GM21529 (cell line): ENCODE measurements at regions not wholly inside any gene's neighbourhood (a gene's known extent, or its start where the extent isn't known, plus 50 kb on each side); places are given as distances from the start of the nearest gene placed in this dataset.
"Not testable (repeated sequence)": the region's sequence is repeated elsewhere in the genome, so short reads cannot be mapped to it uniquely, and the experiment has no call there.

Experiments used
- ATAC-seq: cut with Tn5 transposase; IDR thresholded peaks from one replicate; pipeline ENCODE4 v1.9.1; 2021; ENCODE audit not compliant: unreplicated experiment

DNA sequence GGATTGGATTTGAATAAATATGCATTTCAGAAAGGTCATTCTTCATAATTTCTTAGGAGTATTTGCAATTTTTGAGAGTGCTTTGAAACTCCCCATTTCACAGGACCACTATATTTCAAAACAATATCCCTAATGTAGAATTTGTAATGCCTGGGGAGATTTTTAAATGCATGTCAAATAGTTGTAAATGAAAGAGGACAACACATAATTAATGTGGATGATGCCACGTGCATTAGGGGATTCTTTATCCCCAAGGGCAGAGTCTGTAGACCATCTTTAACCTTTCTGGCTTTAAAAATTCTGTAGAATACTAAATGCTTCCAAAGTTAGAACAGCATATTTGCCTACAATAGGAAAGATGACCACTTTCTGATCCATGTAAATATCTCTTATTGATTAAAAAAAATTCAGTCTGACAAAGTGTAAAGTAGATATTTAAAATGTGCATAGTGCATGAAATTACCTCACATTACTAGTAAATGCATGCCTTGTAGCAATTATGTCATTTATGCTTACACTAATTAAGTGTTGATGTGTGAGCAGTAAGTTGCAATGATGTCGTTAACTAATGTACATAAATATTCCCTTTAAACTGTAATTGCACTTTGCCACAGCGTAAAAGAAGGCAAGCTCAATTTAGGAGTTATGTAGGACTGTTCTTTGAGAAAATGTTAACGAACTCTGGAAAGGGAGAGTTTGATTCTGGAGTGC, 416.1 kb downstream of the PSAT1 start:
- ATAC-seq: no peak

GRCh38 chr9:78713614-78714405, 416.9 kb downstream of the PSAT1 start:
- no peak for ATAC-seq

GRCh38 chr9:78714576-78714975, 417.7 kb downstream of the PSAT1 start:
- no peak for ATAC-seq

DNA sequence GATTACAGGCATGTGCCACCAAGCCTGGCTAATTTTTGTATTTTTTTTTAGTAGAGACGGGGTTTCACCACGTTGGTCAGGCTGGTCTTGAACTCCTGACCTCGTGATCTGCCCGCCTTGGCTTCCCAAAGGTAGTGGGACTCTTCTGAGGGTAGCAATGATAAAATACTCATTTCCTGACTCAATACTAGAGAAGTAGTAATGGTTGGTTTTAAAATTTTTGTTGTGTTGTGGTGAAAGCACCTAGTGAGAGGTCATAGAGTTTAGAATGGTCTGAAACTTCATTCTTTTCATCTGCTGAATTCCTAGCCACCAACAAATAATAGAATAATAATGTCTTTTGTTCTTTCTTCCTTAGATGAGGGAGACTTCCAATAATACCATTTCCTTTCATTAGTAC, 422.1 kb downstream of the PSAT1 start:
- ATAC-seq: not testable (repeated sequence)

DNA sequence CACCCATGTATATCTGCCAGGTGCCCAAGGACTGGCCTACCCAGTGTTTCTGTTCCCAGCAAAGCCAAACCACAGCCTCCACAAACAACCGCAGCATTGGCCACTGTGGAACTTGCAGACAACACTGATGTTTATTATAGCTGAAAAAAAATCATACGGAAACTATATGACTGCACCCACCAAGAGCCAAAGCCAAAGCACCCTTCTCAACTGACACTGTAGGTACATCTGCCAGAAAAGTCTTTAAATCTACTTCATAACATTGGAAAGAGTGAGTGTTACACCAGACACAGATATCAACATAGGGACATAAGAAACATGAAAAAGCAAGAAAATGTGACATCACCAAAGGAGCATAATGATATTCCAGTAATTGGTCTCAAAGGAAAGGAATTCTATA, 428.0 kb downstream of the PSAT1 start:
- ATAC-seq: no peak

GRCh38 chr9:78725503-78725902, 428.6 kb downstream of the PSAT1 start:
- ATAC-seq: no peak

- no peak for ATAC-seq
Observed at GRCh38 chr9:78745331-78745730, 448.4 kb downstream of the PSAT1 start.

DNA sequence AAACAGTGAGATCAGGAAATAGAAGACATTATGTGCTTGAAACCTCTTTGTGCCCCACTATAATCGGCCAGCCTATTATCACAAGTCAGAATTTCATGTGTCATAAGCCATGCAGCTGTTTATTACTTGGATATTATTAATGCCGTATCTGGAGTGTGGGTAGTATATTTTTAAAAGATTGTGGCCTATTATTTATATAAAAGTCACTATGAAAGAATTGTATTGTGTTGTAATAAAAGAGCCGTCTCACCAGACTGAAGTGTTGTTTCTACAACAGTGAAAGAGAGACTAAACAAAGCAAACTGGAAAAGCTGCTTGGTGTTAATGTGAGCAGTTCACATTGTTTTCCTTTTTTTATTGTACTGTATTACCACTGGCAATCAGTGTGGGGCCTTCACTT, 449.1 kb downstream of the PSAT1 start:
- no peak for ATAC-seq

GRCh38 chr9:78753039-78753438, 456.1 kb downstream of the PSAT1 start:
- no peak for ATAC-seq

DNA sequence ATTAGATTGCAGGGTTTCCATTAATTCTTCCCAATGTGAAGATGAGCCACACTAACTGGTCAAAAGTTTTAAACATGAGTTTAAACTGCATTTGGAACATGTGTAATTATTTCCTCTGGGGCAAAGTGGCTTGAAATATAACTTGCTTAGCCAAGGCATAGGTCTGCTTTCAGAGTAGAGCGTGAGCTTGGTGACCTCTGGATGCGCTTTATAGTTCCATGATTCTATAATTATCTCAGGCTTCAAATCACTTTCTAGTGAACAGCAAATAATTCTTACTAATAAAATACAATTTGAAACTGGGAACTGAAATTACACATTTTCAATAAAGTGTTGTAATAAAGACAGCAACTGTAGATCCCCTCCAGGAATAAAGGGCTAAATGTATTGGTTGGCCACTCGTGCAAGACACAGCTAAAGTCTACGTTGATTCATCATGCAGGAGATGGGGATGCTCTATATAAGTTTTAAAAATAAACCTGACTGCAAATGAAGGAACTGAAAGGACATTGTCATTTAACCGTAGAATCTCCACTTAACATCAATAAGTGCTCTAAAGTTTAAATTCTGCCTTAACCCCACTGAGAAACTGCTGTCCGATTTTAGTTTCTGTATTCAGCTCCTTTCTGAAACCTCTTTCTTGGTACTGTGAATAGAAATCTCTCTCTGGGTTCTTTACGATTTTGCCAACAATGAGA, 460.0 kb downstream of the PSAT1 start:
- peak; percentile 67 for ATAC-seq

GRCh38 chr9:78763424-78763823, 466.5 kb downstream of the PSAT1 start:
- no peak for ATAC-seq

GRCh38 chr9:78765861-78766260, 468.9 kb downstream of the PSAT1 start:
- ATAC-seq: no peak

GRCh38 chr9:78767490-78767889, 470.6 kb downstream of the PSAT1 start:
- ATAC-seq: no peak

DNA sequence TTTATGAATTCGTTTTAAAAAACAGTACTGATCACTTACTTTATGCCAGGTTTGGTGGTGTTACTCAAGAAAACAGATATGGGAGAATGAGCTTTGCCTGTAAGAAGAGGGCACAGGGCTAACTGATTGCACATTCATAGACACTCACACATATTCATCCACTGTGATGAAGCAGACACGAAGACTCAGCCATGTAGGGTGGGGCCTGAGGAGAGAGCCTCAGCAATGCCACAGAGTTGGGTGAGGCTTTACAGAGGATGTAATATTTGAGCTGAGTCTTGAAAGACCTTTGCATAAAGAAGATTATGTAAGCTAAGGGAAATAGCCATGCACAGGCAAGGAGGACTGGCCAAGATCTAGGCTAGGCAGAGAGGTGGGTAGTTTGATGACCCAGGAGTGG, 472.8 kb downstream of the PSAT1 start:
- no peak for ATAC-seq

- ATAC-seq: no peak
Observed at GRCh38 chr9:78775211-78775610, 478.3 kb downstream of the PSAT1 start.

DNA sequence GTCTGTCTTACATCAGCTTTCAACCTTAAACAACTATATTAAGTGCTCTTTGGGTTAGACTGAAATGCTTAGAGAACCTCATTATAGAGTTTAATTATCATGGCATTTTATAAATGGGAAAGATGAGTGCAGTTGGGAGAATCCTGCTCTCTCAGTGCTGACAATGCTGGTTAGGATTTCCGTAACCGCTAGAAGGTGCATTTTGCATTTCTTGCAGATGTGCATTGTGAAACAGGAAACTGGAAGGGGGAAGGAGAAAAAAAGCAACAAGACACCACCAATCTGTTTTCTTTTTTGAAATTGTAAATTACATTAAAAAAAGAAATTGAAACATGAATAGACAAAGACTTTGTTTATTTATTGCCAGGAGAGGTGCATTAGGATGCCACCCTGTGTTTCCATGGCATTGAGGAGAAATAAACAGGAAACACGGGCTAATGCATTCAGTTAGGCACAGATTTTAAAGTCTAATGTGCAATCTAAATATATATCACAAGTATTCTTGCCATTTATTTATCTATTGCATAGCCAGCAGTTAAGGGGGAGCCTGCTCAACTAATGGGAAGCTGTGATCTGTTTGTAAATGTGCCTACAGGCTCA, 478.9 kb downstream of the PSAT1 start:
- no peak for ATAC-seq

DNA sequence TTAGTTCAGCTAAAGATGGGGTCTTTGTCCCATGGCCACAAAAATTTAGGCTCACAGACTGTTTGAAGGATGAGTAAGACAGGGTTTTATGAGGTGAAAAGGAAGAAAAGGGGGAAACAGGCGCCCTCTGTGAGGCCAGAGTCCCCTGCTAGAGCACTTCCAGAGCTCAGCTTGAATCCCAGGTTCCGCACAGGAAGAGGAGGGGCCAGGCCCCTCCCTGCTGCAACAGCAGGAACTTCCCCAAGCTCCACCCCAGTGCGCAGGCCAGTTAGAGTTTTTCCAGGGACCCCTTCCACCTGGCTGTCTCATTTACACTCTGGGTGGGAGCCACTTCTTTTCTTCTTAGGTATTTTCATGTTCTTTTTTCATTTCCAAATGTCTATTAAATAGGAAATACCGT, 480.8 kb downstream of the PSAT1 start:
- ATAC-seq: no peak

- ATAC-seq: no peak
Observed at GRCh38 chr9:78778318-78778717, 481.4 kb downstream of the PSAT1 start.

- ATAC-seq: no peak
Observed at GRCh38 chr9:78778861-78779374, 482.0 kb downstream of the PSAT1 start.

DNA sequence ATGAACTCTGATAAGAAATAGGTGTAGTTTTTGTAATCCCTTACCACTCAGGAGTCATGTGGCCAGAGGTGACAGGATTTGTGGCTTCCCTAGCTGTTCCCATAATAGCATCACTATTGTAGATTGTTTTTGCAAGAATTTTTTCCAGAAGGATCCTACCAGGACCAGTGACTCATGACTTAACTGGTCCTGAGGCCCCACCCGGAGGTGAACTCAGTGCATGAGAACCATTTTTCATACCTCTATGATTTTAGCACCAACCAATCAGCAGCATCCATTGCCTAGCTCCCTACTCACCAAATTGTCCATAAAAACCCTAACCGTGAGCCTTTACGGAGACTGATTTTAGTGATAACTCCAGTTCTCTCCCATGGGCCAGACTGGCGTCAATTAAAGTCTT, 484.8 kb downstream of the PSAT1 start:
- ATAC-seq: no peak

GRCh38 chr9:78782234-78782633, 485.3 kb downstream of the PSAT1 start:
- ATAC-seq: no peak
